ENCODE measurements at regions not wholly inside any gene's neighbourhood (a gene's known extent, or its start where the extent isn't known, plus 50 kb on each side); places are given as distances from the start of the nearest gene placed in this dataset.

- Histone ChIP-seq H3K4me2 (ENCODE audit: insufficient read depth, low read length, poor library complexity, severe bottlenecking) (no peak overlapping the region), H2BK120ac (ENCODE audit: low read depth, low read length) (no peak overlapping the region), H3K79me1 (ENCODE audit: low read depth, low read length) (no peaks in the 10 kb centered on the region), H4K8ac (ENCODE audit: low read depth, low read length) (no peak overlapping the region), H3K18ac (ENCODE audit: low read length) (no peak overlapping the region), H3K9me3 (replicated peaks in 1 of 2; ENCODE audit: control insufficient read depth in 2 of 2, insufficient read depth in 1 of 2, low read depth in 1 of 2, low read length in 2 of 2) (no peaks in the 10 kb centered on the region), H3K4me3 (ENCODE audit: low read length in 2 of 2) (no peak overlapping the region), H3K4ac (ENCODE audit: low read length) (no peak overlapping the region), H4K91ac (ENCODE audit: low read depth, low read length, poor library complexity) (no peak overlapping the region), H3K4me1 (ENCODE audit: control insufficient read depth in 2 of 2, insufficient read depth in 1 of 2, low read depth in 1 of 2, low read length in 2 of 2) (no peaks in the 10 kb centered on the region), H3K36me3 (replicated peaks in 1 of 2; ENCODE audit: control insufficient read depth in 2 of 2, insufficient read depth in 2 of 2, low read length in 2 of 2) (no peaks in the 10 kb centered on the region), H3K9ac (ENCODE audit: low read depth, low read length, poor library complexity) (no peak overlapping the region), H3K27ac (replicated peaks; ENCODE audit: low read length) (no peak overlapping the region), H2AFZ (ENCODE audit: low read length) (no peak overlapping the region), H2AK5ac (ENCODE audit: low read depth, low read length) (no peak overlapping the region), H3K14ac (ENCODE audit: low read length) (no peak overlapping the region), H3K23ac (ENCODE audit: low read depth, low read length, poor library complexity) (no peak overlapping the region), H2BK15ac (ENCODE audit: low read length) (no peak overlapping the region), H3K27me3 (ENCODE audit: control insufficient read depth in 3 of 3, insufficient read depth in 3 of 3, low read depth in 1 of 3, low read length in 3 of 3) (no peaks in the 10 kb centered on the region), H2BK12ac (ENCODE audit: low read length) (no peak overlapping the region), H2BK5ac (ENCODE audit: low read length) (no peak overlapping the region)
- DNase-seq (ENCODE audit: low spot score): no peak
These were observed 412.2 kb upstream of the SGCD start for GRCh38 chr5:155914766-155915165.

- whole genome bisulfite sequencing, 2 donors (ENCODE audit: extremely low coverage in 2 of 2, insufficient read length in 2 of 2, insufficient replicate concordance in 1 of 2): no CpG with 5 or more reads among the region's 3 CpGs
- Histone ChIP-seq H3K9ac (ENCODE audit: low read depth, low read length, poor library complexity) (no peak overlapping the region), H2BK120ac (ENCODE audit: low read depth, low read length) (no peak overlapping the region), H2BK5ac (ENCODE audit: low read length) (no peak overlapping the region), H4K8ac (ENCODE audit: low read depth, low read length) (no peak overlapping the region), H3K18ac (ENCODE audit: low read length) (no peak overlapping the region), H2BK15ac (ENCODE audit: low read length) (no peak overlapping the region), H4K91ac (ENCODE audit: low read depth, low read length, poor library complexity) (no peak overlapping the region), H3K4me1 (ENCODE audit: control insufficient read depth in 2 of 2, insufficient read depth in 1 of 2, low read depth in 1 of 2, low read length in 2 of 2) (no peaks in the 10 kb centered on the region), H3K4me2 (ENCODE audit: insufficient read depth, low read length, poor library complexity, severe bottlenecking) (no peak overlapping the region), H3K27me3 (ENCODE audit: control insufficient read depth in 3 of 3, insufficient read depth in 3 of 3, low read depth in 1 of 3, low read length in 3 of 3) (no peaks in the 10 kb centered on the region), H3K9me3 (replicated peaks in 1 of 2; ENCODE audit: control insufficient read depth in 2 of 2, insufficient read depth in 1 of 2, low read depth in 1 of 2, low read length in 2 of 2) (no peaks in the 10 kb centered on the region), H3K4me3 (ENCODE audit: low read length in 2 of 2) (no peak overlapping the region), H3K4ac (ENCODE audit: low read length) (no peak overlapping the region), H3K27ac (replicated peaks; ENCODE audit: low read length) (no peak overlapping the region), H2AFZ (ENCODE audit: low read length) (no peak overlapping the region), H3K36me3 (replicated peaks in 1 of 2; ENCODE audit: control insufficient read depth in 2 of 2, insufficient read depth in 2 of 2, low read length in 2 of 2) (no peaks in the 10 kb centered on the region), H3K14ac (ENCODE audit: low read length) (no peak overlapping the region), H2BK12ac (ENCODE audit: low read length) (no peak overlapping the region), H3K23ac (ENCODE audit: low read depth, low read length, poor library complexity) (no peak overlapping the region), H2AK5ac (ENCODE audit: low read depth, low read length) (no peak overlapping the region), H3K79me1 (ENCODE audit: low read depth, low read length) (no peaks in the 10 kb centered on the region)
- no peak for DNase-seq (ENCODE audit: low spot score)
These were observed 411.4 kb upstream of the SGCD start for GRCh38 chr5:155915601-155916000.

GRCh38 chr5:155919126-155919525 is 407.8 kb upstream of the SGCD start:
- Histone ChIP-seq H3K14ac (ENCODE audit: low read length) (no peak overlapping the region), H3K79me1 (ENCODE audit: low read depth, low read length) (no peaks in the 10 kb centered on the region), H3K23ac (ENCODE audit: low read depth, low read length, poor library complexity) (no peak overlapping the region), H3K18ac (ENCODE audit: low read length) (no peak overlapping the region), H3K4ac (ENCODE audit: low read length) (no peak overlapping the region), H3K4me2 (ENCODE audit: insufficient read depth, low read length, poor library complexity, severe bottlenecking) (no peak overlapping the region), H3K27ac (replicated peaks; ENCODE audit: low read length) (no peak overlapping the region), H3K4me3 (ENCODE audit: low read length in 2 of 2) (no peak overlapping the region), H3K9me3 (replicated peaks in 1 of 2; ENCODE audit: control insufficient read depth in 2 of 2, insufficient read depth in 1 of 2, low read depth in 1 of 2, low read length in 2 of 2) (no peaks in the 10 kb centered on the region), H4K8ac (ENCODE audit: low read depth, low read length) (no peak overlapping the region), H2BK15ac (ENCODE audit: low read length) (no peak overlapping the region), H4K91ac (ENCODE audit: low read depth, low read length, poor library complexity) (no peak overlapping the region), H2BK120ac (ENCODE audit: low read depth, low read length) (no peak overlapping the region), H3K27me3 (ENCODE audit: control insufficient read depth in 3 of 3, insufficient read depth in 3 of 3, low read depth in 1 of 3, low read length in 3 of 3) (no peaks in the 10 kb centered on the region), H2AK5ac (ENCODE audit: low read depth, low read length) (no peak overlapping the region), H2AFZ (ENCODE audit: low read length) (no peak overlapping the region), H2BK5ac (ENCODE audit: low read length) (no peak overlapping the region), H3K36me3 (replicated peaks in 1 of 2; ENCODE audit: control insufficient read depth in 2 of 2, insufficient read depth in 2 of 2, low read length in 2 of 2) (no peaks in the 10 kb centered on the region), H2BK12ac (ENCODE audit: low read length) (no peak overlapping the region), H3K4me1 (ENCODE audit: control insufficient read depth in 2 of 2, insufficient read depth in 1 of 2, low read depth in 1 of 2, low read length in 2 of 2) (no peaks in the 10 kb centered on the region), H3K9ac (ENCODE audit: low read depth, low read length, poor library complexity) (no peak overlapping the region)
- WGBS, 2 donors (ENCODE audit: extremely low coverage in 2 of 2, insufficient read length in 2 of 2, insufficient replicate concordance in 1 of 2): no CpG with 5 or more reads among the region's 2 CpGs
- no peak for DNase-seq (ENCODE audit: low spot score)

- Histone ChIP-seq H3K23ac (ENCODE audit: low read depth, low read length, poor library complexity) (no peak overlapping the region), H2BK15ac (ENCODE audit: low read length) (no peak overlapping the region), H4K8ac (ENCODE audit: low read depth, low read length) (no peak overlapping the region), H3K27me3 (ENCODE audit: control insufficient read depth in 3 of 3, insufficient read depth in 3 of 3, low read depth in 1 of 3, low read length in 3 of 3) (no peaks in the 10 kb centered on the region), H3K14ac (ENCODE audit: low read length) (no peak overlapping the region), H3K4me2 (ENCODE audit: insufficient read depth, low read length, poor library complexity, severe bottlenecking) (no peak overlapping the region), H3K4ac (ENCODE audit: low read length) (no peak overlapping the region), H2BK5ac (ENCODE audit: low read length) (no peak overlapping the region), H2AFZ (ENCODE audit: low read length) (no peak overlapping the region), H3K36me3 (replicated peaks in 1 of 2; ENCODE audit: control insufficient read depth in 2 of 2, insufficient read depth in 2 of 2, low read length in 2 of 2) (no peaks in the 10 kb centered on the region), H3K18ac (ENCODE audit: low read length) (no peak overlapping the region), H3K9ac (ENCODE audit: low read depth, low read length, poor library complexity) (no peak overlapping the region), H2BK120ac (ENCODE audit: low read depth, low read length) (no peak overlapping the region), H3K9me3 (replicated peaks in 1 of 2; ENCODE audit: control insufficient read depth in 2 of 2, insufficient read depth in 1 of 2, low read depth in 1 of 2, low read length in 2 of 2) (no peaks in the 10 kb centered on the region), H2BK12ac (ENCODE audit: low read length) (no peak overlapping the region), H3K79me1 (ENCODE audit: low read depth, low read length) (no peaks in the 10 kb centered on the region), H3K4me3 (ENCODE audit: low read length in 2 of 2) (no peak overlapping the region), H3K4me1 (ENCODE audit: control insufficient read depth in 2 of 2, insufficient read depth in 1 of 2, low read depth in 1 of 2, low read length in 2 of 2) (peaks cover 0 to 2% of the 10 kb centered on the region in 2 donors), H2AK5ac (ENCODE audit: low read depth, low read length) (no peak overlapping the region), H3K27ac (replicated peaks; ENCODE audit: low read length) (no peak overlapping the region), H4K91ac (ENCODE audit: low read depth, low read length, poor library complexity) (no peak overlapping the region)
- no peak for DNase-seq (ENCODE audit: low spot score)
- no CpG with 5 or more reads among the region's 2 CpGs for WGBS, 2 donors (ENCODE audit: extremely low coverage in 2 of 2, insufficient read length in 2 of 2, insufficient replicate concordance in 1 of 2)
These were observed 407.2 kb upstream of the SGCD start for GRCh38 chr5:155919725-155920124.
